ENCODE measurements at regions not wholly inside any gene's neighbourhood (a gene's known extent, or its start where the extent isn't known, plus 50 kb on each side); places are given as distances from the start of the nearest gene placed in this dataset.

- Histone ChIP-seq H3K79me2 (ENCODE audit: insufficient read depth, low read length) (no peaks in the 10 kb centered on the region), H4K20me1 (ENCODE audit: insufficient read depth, low read length) (no peaks in the 10 kb centered on the region), H3K4me2 (ENCODE audit: insufficient read depth, low read length) (no peak overlapping the region), H3K4me1 (ENCODE audit: insufficient read depth, low read length) (peaks cover 11% of the 10 kb centered on the region), H3K27ac (ENCODE audit: low read depth, low read length) (no peak overlapping the region), H3K27me3 (ENCODE audit: insufficient read depth, low read length) (no peaks in the 10 kb centered on the region), H3K4me3 (ENCODE audit: insufficient read depth, low read length) (no peak overlapping the region), H3K9me3 (ENCODE audit: low read depth, low read length) (no peaks in the 10 kb centered on the region), H2AFZ (ENCODE audit: low read length) (no peak overlapping the region), H3K36me3 (ENCODE audit: insufficient read depth, low read length) (no peaks in the 10 kb centered on the region)
- DNase-seq (ENCODE audit: insufficient read length, low spot score, missing footprints): no peak
- TF ChIP-seq, protein P1, sequence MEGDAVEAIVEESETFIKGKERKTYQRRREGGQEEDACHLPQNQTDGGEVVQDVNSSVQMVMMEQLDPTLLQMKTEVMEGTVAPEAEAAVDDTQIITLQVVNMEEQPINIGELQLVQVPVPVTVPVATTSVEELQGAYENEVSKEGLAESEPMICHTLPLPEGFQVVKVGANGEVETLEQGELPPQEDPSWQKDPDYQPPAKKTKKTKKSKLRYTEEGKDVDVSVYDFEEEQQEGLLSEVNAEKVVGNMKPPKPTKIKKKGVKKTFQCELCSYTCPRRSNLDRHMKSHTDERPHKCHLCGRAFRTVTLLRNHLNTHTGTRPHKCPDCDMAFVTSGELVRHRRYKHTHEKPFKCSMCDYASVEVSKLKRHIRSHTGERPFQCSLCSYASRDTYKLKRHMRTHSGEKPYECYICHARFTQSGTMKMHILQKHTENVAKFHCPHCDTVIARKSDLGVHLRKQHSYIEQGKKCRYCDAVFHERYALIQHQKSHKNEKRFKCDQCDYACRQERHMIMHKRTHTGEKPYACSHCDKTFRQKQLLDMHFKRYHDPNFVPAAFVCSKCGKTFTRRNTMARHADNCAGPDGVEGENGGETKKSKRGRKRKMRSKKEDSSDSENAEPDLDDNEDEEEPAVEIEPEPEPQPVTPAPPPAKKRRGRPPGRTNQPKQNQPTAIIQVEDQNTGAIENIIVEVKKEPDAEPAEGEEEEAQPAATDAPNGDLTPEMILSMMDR (IDR thresholded peaks at IDR 0.05; ENCODE audit: extremely low read depth, low read depth, low read length): no peak
These were observed 699.6 kb downstream of the CDH11 start for GRCh38 chr16:64422259-64422658.

DNA sequence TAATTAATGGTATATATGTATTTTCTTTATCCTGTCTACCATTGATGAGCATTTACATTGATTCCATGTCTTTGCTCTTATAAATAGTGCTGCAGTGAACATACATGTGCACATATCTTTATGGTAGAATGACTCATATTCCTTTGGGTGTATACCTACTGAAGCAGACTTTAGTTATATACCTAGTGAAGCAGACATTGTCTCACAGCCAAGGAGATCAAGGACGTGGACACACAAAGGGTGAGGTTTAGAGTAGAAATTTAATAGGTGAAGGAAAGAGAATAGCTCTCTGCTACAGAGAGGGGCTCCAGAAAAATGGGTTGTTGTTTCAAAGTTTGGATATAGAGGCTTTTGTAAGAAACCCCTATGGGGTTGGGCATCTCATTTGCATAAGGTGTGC lies 700.3 kb downstream of the CDH11 start:
- Histone ChIP-seq H3K27ac (ENCODE audit: low read depth, low read length) (no peak overlapping the region), H3K4me3 (ENCODE audit: insufficient read depth, low read length) (no peak overlapping the region), H3K36me3 (ENCODE audit: insufficient read depth, low read length) (no peaks in the 10 kb centered on the region), H3K4me1 (ENCODE audit: insufficient read depth, low read length) (peaks cover 18% of the 10 kb centered on the region), H3K4me2 (ENCODE audit: insufficient read depth, low read length) (no peak overlapping the region), H4K20me1 (ENCODE audit: insufficient read depth, low read length) (no peaks in the 10 kb centered on the region), H3K79me2 (ENCODE audit: insufficient read depth, low read length) (no peaks in the 10 kb centered on the region), H3K27me3 (ENCODE audit: insufficient read depth, low read length) (no peaks in the 10 kb centered on the region), H2AFZ (ENCODE audit: low read length) (no peak overlapping the region), H3K9me3 (ENCODE audit: low read depth, low read length) (no peaks in the 10 kb centered on the region)
- TF ChIP-seq, protein P1 (IDR thresholded peaks at IDR 0.05; ENCODE audit: extremely low read depth, low read depth, low read length): no peak
- no peak for DNase-seq (ENCODE audit: insufficient read length, low spot score, missing footprints)

- Histone ChIP-seq H3K4me1 (ENCODE audit: insufficient read depth, low read length) (peaks cover 19% of the 10 kb centered on the region), H3K36me3 (ENCODE audit: insufficient read depth, low read length) (no peaks in the 10 kb centered on the region), H3K4me3 (ENCODE audit: insufficient read depth, low read length) (no peak overlapping the region), H4K20me1 (ENCODE audit: insufficient read depth, low read length) (no peaks in the 10 kb centered on the region), H3K9me3 (ENCODE audit: low read depth, low read length) (no peaks in the 10 kb centered on the region), H3K27ac (ENCODE audit: low read depth, low read length) (no peak overlapping the region), H3K4me2 (ENCODE audit: insufficient read depth, low read length) (no peak overlapping the region), H3K79me2 (ENCODE audit: insufficient read depth, low read length) (no peaks in the 10 kb centered on the region), H3K27me3 (ENCODE audit: insufficient read depth, low read length) (no peaks in the 10 kb centered on the region), H2AFZ (ENCODE audit: low read length) (no peak overlapping the region)
- DNase-seq (ENCODE audit: insufficient read length, low spot score, missing footprints): no peak
- TF ChIP-seq, protein P1 (IDR thresholded peaks at IDR 0.05; ENCODE audit: extremely low read depth, low read depth, low read length): no peak
These were observed 702.0 kb downstream of the CDH11 start for GRCh38 chr16:64419832-64420231.

- H3K27me3 ChIP-seq (ENCODE audit: insufficient read depth, low read length): no peaks in the 10 kb centered on the region
- H3K27ac ChIP-seq (ENCODE audit: low read depth, low read length): peak overlapping the region; percentile 54
- peaks cover 33% of the 10 kb centered on the region for H3K4me1 ChIP-seq (ENCODE audit: insufficient read depth, low read length)
- TF ChIP-seq, protein P1 (IDR thresholded peaks at IDR 0.05; ENCODE audit: extremely low read depth, low read depth, low read length): no peak
- H3K36me3 ChIP-seq (ENCODE audit: insufficient read depth, low read length): no peaks in the 10 kb centered on the region
- H3K9me3 ChIP-seq (ENCODE audit: low read depth, low read length): no peaks in the 10 kb centered on the region
- H4K20me1 ChIP-seq (ENCODE audit: insufficient read depth, low read length): no peaks in the 10 kb centered on the region
- H3K4me2 ChIP-seq (ENCODE audit: insufficient read depth, low read length): peak overlapping the region; percentile 6
- DNase-seq (ENCODE audit: insufficient read length, low spot score, missing footprints): peak; percentile 38
- H3K4me3 ChIP-seq (ENCODE audit: insufficient read depth, low read length): no peak overlapping the region
- no peaks in the 10 kb centered on the region for H3K79me2 ChIP-seq (ENCODE audit: insufficient read depth, low read length)
- H2AFZ ChIP-seq (ENCODE audit: low read length): peak overlapping the region; percentile 43
These were observed 704.1 kb downstream of the CDH11 start for GRCh38 chr16:64417711-64418227.

Measured in osteoblast (primary cell).